GM19372 (cell line): ENCODE measurements at regions not wholly inside any gene's neighbourhood (a gene's known extent, or its start where the extent isn't known, plus 50 kb on each side); places are given as distances from the start of the nearest gene placed in this dataset.

Experiments
- ATAC-seq: cut with Tn5 transposase; IDR thresholded peaks from one replicate; pipeline ENCODE4 v1.9.1; 2021; ENCODE audit warnings: mild to moderate bottlenecking, low read depth, moderate library complexity; ENCODE audit not compliant: unreplicated experiment

- ATAC-seq: no peak
Observed at GRCh38 chr1:177849130-177849529, 120.7 kb downstream of the SEC16B start.

GRCh38 chr1:177848577-177848976 lies 121.3 kb downstream of the SEC16B start:
- no peak for ATAC-seq

- no peak for ATAC-seq
Observed at GRCh38 chr1:177847843-177848242, 122.0 kb downstream of the SEC16B start.

- no peak for ATAC-seq
Observed at GRCh38 chr1:177838907-177839485, 130.9 kb downstream of the SEC16B start.

- ATAC-seq: no peak
Observed at GRCh38 chr1:177833631-177834030, 136.2 kb downstream of the SEC16B start.

GRCh38 chr1:177830531-177831135 lies 139.2 kb downstream of the SEC16B start:
- no peak for ATAC-seq

- ATAC-seq: no peak
Observed at GRCh38 chr1:177825276-177825901, 144.5 kb downstream of the SEC16B start.

- ATAC-seq: no peak
Observed at GRCh38 chr1:177824508-177824982, 145.3 kb downstream of the SEC16B start.

- ATAC-seq: no peak
Observed at GRCh38 chr1:177820213-177820612, 149.6 kb downstream of the SEC16B start.

GRCh38 chr1:177817937-177818875 lies 151.7 kb downstream of the SEC16B start:
- ATAC-seq: peak; percentile 93

- ATAC-seq: no peak
Observed at GRCh38 chr1:177812650-177813049, 157.2 kb downstream of the SEC16B start.

- no peak for ATAC-seq
Observed at GRCh38 chr1:177812144-177812543, 157.7 kb downstream of the SEC16B start.

GRCh38 chr1:177811429-177811828 lies 158.4 kb downstream of the SEC16B start:
- ATAC-seq: no peak

- ATAC-seq: no peak
Observed at GRCh38 chr1:177809819-177810218, 160.0 kb downstream of the SEC16B start.

- ATAC-seq: no peak
Observed at GRCh38 chr1:177802304-177802703, 167.6 kb downstream of the SEC16B start.

- no peak for ATAC-seq
Observed at GRCh38 chr1:177801790-177802189, 168.1 kb downstream of the SEC16B start.

- ATAC-seq: peak; percentile 63
Observed at GRCh38 chr1:177800400-177801088, 169.3 kb downstream of the SEC16B start.

GRCh38 chr1:177799746-177800145 lies 170.1 kb downstream of the SEC16B start:
- ATAC-seq: no peak

- ATAC-seq: no peak
Observed at GRCh38 chr1:177798614-177799013, 171.2 kb downstream of the SEC16B start.

- ATAC-seq: no peak
Observed at GRCh38 chr1:177796561-177796960, 173.3 kb downstream of the SEC16B start.
